Endothelial cell (in vitro differentiated cells): ENCODE measurements at regions not wholly inside any gene's neighbourhood (a gene's known extent, or its start where the extent isn't known, plus 50 kb on each side); places are given as distances from the start of the nearest gene placed in this dataset.

Source experiments
- DNase-seq: peaks from one replicate; pipeline ENCODE4 v3.0.0; 2021; ENCODE audit warnings: low spot score
- H3K27ac Mint-ChIP-seq: one replicate; pipeline ENCODE4 v1.8.0; 2021; ENCODE audit warnings: mixed read lengths, inconsistent platforms; ENCODE audit not compliant: unreplicated experiment
- H3K27me3 Mint-ChIP-seq: one replicate; pipeline ENCODE4 v1.8.0; 2021; ENCODE audit warnings: mild to moderate bottlenecking, moderate library complexity, mixed read lengths, inconsistent platforms; ENCODE audit not compliant: unreplicated experiment
- H3K36me3 Mint-ChIP-seq: one replicate; pipeline ENCODE4 v1.8.0; 2021; ENCODE audit warnings: mild to moderate bottlenecking, low read depth, mixed read lengths, inconsistent platforms; ENCODE audit not compliant: unreplicated experiment
- H3K4me1 Mint-ChIP-seq: one replicate; pipeline ENCODE4 v1.8.0; 2021; ENCODE audit warnings: mild to moderate bottlenecking, mixed read lengths, inconsistent platforms; ENCODE audit not compliant: unreplicated experiment
- H3K4me3 Mint-ChIP-seq: one replicate; pipeline ENCODE4 v1.8.0; 2021; ENCODE audit warnings: mild to moderate bottlenecking, mixed read lengths, inconsistent platforms; ENCODE audit not compliant: unreplicated experiment
- H3K9me3 Mint-ChIP-seq: one replicate; pipeline ENCODE4 v1.8.0; 2021; ENCODE audit warnings: mixed read lengths, inconsistent platforms; ENCODE audit not compliant: unreplicated experiment
- CTCF ChIP-seq: fragments of 200-600 bp; sonication (generic); IDR thresholded peaks from one replicate; pipeline ENCODE4 v1.5.0; 2021; ENCODE audit warnings: antibody characterized with exemption; ENCODE audit not compliant: unreplicated experiment

GRCh38 chr6:109230453-109230852 is 135.1 kb downstream of the CEP57L1 start:
- no peak overlapping the region for H3K4me3 Mint-ChIP-seq
- no peak overlapping the region for H3K27ac Mint-ChIP-seq
- no peaks in the 10 kb centered on the region for H3K4me1 Mint-ChIP-seq
- H3K27me3 Mint-ChIP-seq: no peaks in the 10 kb centered on the region
- no peak for DNase-seq
- no peak for TF ChIP-seq CTCF
- H3K36me3 Mint-ChIP-seq: peaks cover 3% of the 10 kb centered on the region
- no peaks in the 10 kb centered on the region for H3K9me3 Mint-ChIP-seq

DNA sequence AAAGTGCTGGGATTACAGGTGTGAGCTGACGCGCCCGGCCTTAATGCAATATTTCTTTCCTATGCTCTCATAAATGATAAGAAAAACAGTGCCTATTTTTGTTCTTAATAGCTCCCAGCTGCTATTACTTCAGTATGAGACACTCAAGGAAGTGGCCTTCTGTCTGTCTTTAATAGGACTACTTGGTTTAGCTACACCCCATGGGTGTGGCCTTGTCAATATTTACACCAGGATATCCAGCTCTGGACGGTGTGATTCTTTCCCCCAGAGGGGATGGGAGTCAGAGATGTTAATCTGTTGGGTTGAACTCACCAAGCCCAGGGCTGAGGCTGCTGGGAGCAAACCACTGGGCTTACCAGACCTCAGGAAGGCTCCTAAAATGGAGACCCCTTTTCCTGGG is 134.2 kb downstream of the CEP57L1 start:
- H3K27ac Mint-ChIP-seq: no peak overlapping the region
- peaks cover 2% of the 10 kb centered on the region for H3K36me3 Mint-ChIP-seq
- H3K4me3 Mint-ChIP-seq: no peak overlapping the region
- no peaks in the 10 kb centered on the region for H3K9me3 Mint-ChIP-seq
- H3K27me3 Mint-ChIP-seq: no peaks in the 10 kb centered on the region
- H3K4me1 Mint-ChIP-seq: peaks cover 5% of the 10 kb centered on the region
- DNase-seq: no peak
- TF ChIP-seq CTCF: no peak

- no peak overlapping the region for H3K27ac Mint-ChIP-seq
- H3K9me3 Mint-ChIP-seq: no peaks in the 10 kb centered on the region
- no peak for TF ChIP-seq CTCF
- no peaks in the 10 kb centered on the region for H3K27me3 Mint-ChIP-seq
- H3K4me3 Mint-ChIP-seq: no peak overlapping the region
- no peak for DNase-seq
- H3K4me1 Mint-ChIP-seq: peaks cover 12% of the 10 kb centered on the region
- no peaks in the 10 kb centered on the region for H3K36me3 Mint-ChIP-seq
Observed at GRCh38 chr6:109227646-109228045, 132.3 kb downstream of the CEP57L1 start.

DNA sequence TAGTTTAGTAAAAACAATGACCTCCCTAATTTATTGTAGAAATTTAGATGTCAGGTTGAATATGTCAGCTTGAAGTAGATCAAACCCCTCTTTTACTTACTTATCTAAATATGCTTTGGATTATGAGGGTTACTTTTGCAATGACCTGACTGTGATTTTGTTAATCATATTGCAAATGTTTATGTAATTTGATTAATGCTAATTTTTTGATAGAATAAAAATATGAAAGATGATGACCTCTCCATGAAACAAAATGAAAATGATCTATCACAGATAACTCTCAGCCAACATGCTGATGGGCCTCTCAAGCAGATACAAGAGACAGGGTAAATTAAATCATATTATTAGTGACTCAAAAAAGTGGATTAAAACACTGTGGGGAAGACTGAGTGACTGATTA is 131.0 kb downstream of the CEP57L1 start:
- H3K9me3 Mint-ChIP-seq: no peaks in the 10 kb centered on the region
- no peak for TF ChIP-seq CTCF
- peaks cover 12% of the 10 kb centered on the region for H3K4me1 Mint-ChIP-seq
- no peak for DNase-seq
- H3K4me3 Mint-ChIP-seq: no peak overlapping the region
- no peaks in the 10 kb centered on the region for H3K27me3 Mint-ChIP-seq
- H3K27ac Mint-ChIP-seq: no peak overlapping the region
- H3K36me3 Mint-ChIP-seq: no peaks in the 10 kb centered on the region

GRCh38 chr6:109225946-109226345 is 130.6 kb downstream of the CEP57L1 start:
- H3K9me3 Mint-ChIP-seq: no peaks in the 10 kb centered on the region
- no peak overlapping the region for H3K4me3 Mint-ChIP-seq
- peaks cover 12% of the 10 kb centered on the region for H3K4me1 Mint-ChIP-seq
- no peaks in the 10 kb centered on the region for H3K27me3 Mint-ChIP-seq
- no peak for TF ChIP-seq CTCF
- DNase-seq: no peak
- H3K36me3 Mint-ChIP-seq: no peaks in the 10 kb centered on the region
- H3K27ac Mint-ChIP-seq: no peak overlapping the region
